Natural killer cell (primary cell): ENCODE measurements at regions not wholly inside any gene's neighbourhood (a gene's known extent, or its start where the extent isn't known, plus 50 kb on each side); places are given as distances from the start of the nearest gene placed in this dataset.
"Not testable (repeated sequence)": the region's sequence is repeated elsewhere in the genome, so short reads cannot be mapped to it uniquely, and the experiment has no call there.

Experiments
- ATAC-seq, 3 donors: fragments of 150-1000 bp in 2 of 3; fragments of 200-7000 bp in 1 of 3; cut with Tn5 transposase; 1 replicate in 1 of 3; 2 replicates in 2 of 3; pipeline ENCODE4 v1.10.0; 2021; ENCODE audit warnings: mild to moderate bottlenecking in 2 of 3, moderate library complexity in 2 of 3
- DNase-seq, 2 donors: peaks; one replicate each; pipeline versions ENCODE4 v3.0.0 to v3.0.0-alpha.2; 2013 to 2021; ENCODE audit warnings: mixed read lengths in 1 of 2
- H3K27ac ChIP-seq: one replicate; pipeline ENCODE4 v1.5.1; 2013; ENCODE audit warnings: mild to moderate bottlenecking, low read length
- H3K27me3 ChIP-seq: one replicate; pipeline ENCODE4 v1.6.1; 2013; ENCODE audit warnings: low read length; ENCODE audit not compliant: control insufficient read depth, insufficient read depth
- H3K36me3 ChIP-seq: one replicate; pipeline ENCODE4 v1.6.1; 2013; ENCODE audit warnings: low read length; ENCODE audit not compliant: control insufficient read depth, insufficient read depth
- H3K4me1 ChIP-seq: one replicate; pipeline ENCODE4 v1.6.1; 2013; ENCODE audit warnings: low read length; ENCODE audit not compliant: control insufficient read depth, insufficient read depth
- H3K4me3 ChIP-seq: one replicate; pipeline ENCODE4 v1.5.1; 2013; ENCODE audit warnings: low read length
- H3K9me3 ChIP-seq: one replicate; pipeline ENCODE4 v1.6.1; 2013; ENCODE audit warnings: low read length; ENCODE audit not compliant: control insufficient read depth, insufficient read depth
- H3K27ac Mint-ChIP-seq, 2 donors: one replicate each; pipeline ENCODE4 v1.8.0; 2022; ENCODE audit warnings: mild to moderate bottlenecking in 2 of 2, mixed read lengths in 2 of 2, moderate library complexity in 1 of 2
- H3K27me3 Mint-ChIP-seq, 2 donors: one replicate each; pipeline ENCODE4 v1.8.0; 2022; ENCODE audit warnings: low read depth in 2 of 2, mixed read lengths in 2 of 2
- H3K36me3 Mint-ChIP-seq: one replicate; pipeline ENCODE4 v1.8.0; 2022; ENCODE audit warnings: mixed read lengths
- H3K4me1 Mint-ChIP-seq, 2 donors: one replicate each; pipeline ENCODE4 v1.8.0; 2022; ENCODE audit warnings: mixed read lengths in 2 of 2
- H3K4me3 Mint-ChIP-seq: one replicate; pipeline ENCODE4 v1.8.0; 2022; ENCODE audit warnings: mild to moderate bottlenecking, moderate library complexity, mixed read lengths
- H3K9me3 Mint-ChIP-seq, 2 donors: one replicate each; pipeline ENCODE4 v1.8.0; 2022; ENCODE audit warnings: mixed read lengths in 2 of 2
- CTCF ChIP-seq: fragments of 200-600 bp; IDR thresholded peaks from one replicate; pipeline ENCODE4 v1.8.0; 2022; ENCODE audit warnings: antibody characterized with exemption
- WGBS: methylation state at CpG from one replicate; pipeline ENCODE4 v1.1.7; 2013; ENCODE audit warnings: missing lambda C conversion rate; ENCODE audit not compliant: insufficient coverage; 5-methylcytosine and 5-hydroxymethylcytosine counted together
- intact Hi-C: fragments of 100-400 bp; cut with micrococcal nuclease; formaldehyde crosslinking; loops from one replicate; pipeline ENCODE4 v1.14.2; 2022

- Mint-ChIP-seq H3K9me3 (peaks cover 22 to 28% of the 10 kb centered on the region in 2 donors), H3K4me1 (no peaks in the 10 kb centered on the region), H3K27me3 (no peaks in the 10 kb centered on the region), H3K36me3 (peaks cover 7% of the 10 kb centered on the region), H3K27ac (no peak overlapping the region), H3K4me3 (no peak overlapping the region)
- H3K27me3 ChIP-seq = no peaks in the 10 kb centered on the region
- TF ChIP-seq CTCF = no peak
- WGBS = 92% methylated on average over 10 of the region's 10 CpGs
- no peak overlapping the region for H3K27ac ChIP-seq
- H3K4me1 ChIP-seq = no peaks in the 10 kb centered on the region
- peaks cover 17% of the 10 kb centered on the region for H3K9me3 ChIP-seq
- no peak for DNase-seq
- H3K4me3 ChIP-seq = no peak overlapping the region
- no peaks in the 10 kb centered on the region for H3K36me3 ChIP-seq
- no peak for ATAC-seq
- intact Hi-C loops = no loop called here
These were observed 863.2 kb downstream of the TRIML1 start for GRCh38 chr4:189002475-189002874.

GRCh38 chr4:189010452-189011217 lies 871.4 kb downstream of the TRIML1 start:
- Mint-ChIP-seq H3K36me3 (peaks cover 10% of the 10 kb centered on the region), H3K9me3 (peaks cover 13 to 27% of the 10 kb centered on the region in 2 donors)
- H3K27ac Mint-ChIP-seq, H3K9me3 ChIP-seq, H3K4me1 ChIP-seq, intact Hi-C loops, H3K4me3 ChIP-seq, H3K36me3 ChIP-seq, H3K4me1 Mint-ChIP-seq, ATAC-seq, H3K4me3 Mint-ChIP-seq, H3K27me3 Mint-ChIP-seq, H3K27me3 ChIP-seq, H3K27ac ChIP-seq, DNase-seq: not testable (repeated sequence)
- WGBS = 85% methylated on average over 19 of the region's 27 CpGs

GRCh38 chr4:189021831-189022230 lies 882.6 kb downstream of the TRIML1 start:
- no peaks in the 10 kb centered on the region for H3K4me1 ChIP-seq
- Mint-ChIP-seq H3K27ac (no peak overlapping the region), H3K4me3 (no peak overlapping the region), H3K4me1 (no peaks in the 10 kb centered on the region), H3K36me3 (no peaks in the 10 kb centered on the region), H3K27me3 (no peaks in the 10 kb centered on the region), H3K9me3 (peaks cover 12 to 13% of the 10 kb centered on the region in 2 donors)
- ATAC-seq (no peak), DNase-seq (no peak)
- no peaks in the 10 kb centered on the region for H3K9me3 ChIP-seq
- no peak for TF ChIP-seq CTCF
- intact Hi-C loops = no loop called here
- H3K27ac ChIP-seq = no peak overlapping the region
- WGBS = 54% methylated on average over 5 of the region's 5 CpGs
- no peaks in the 10 kb centered on the region for H3K27me3 ChIP-seq
- H3K4me3 ChIP-seq = no peak overlapping the region
- no peaks in the 10 kb centered on the region for H3K36me3 ChIP-seq

GRCh38 chr4:189022440-189023035 lies 883.3 kb downstream of the TRIML1 start:
- H3K9me3 Mint-ChIP-seq = peaks cover 12 to 13% of the 10 kb centered on the region in 2 donors
- no peak overlapping the region for H3K27ac ChIP-seq
- H3K36me3 Mint-ChIP-seq = no peaks in the 10 kb centered on the region
- DNase-seq (no peak), ATAC-seq (no peak)
- intact Hi-C loops = no loop called here
- H3K27ac Mint-ChIP-seq = no peak overlapping the region
- H3K4me1 ChIP-seq = no peaks in the 10 kb centered on the region
- WGBS = 80% methylated on average over 3 of the region's 4 CpGs
- H3K27me3 ChIP-seq = no peaks in the 10 kb centered on the region
- no peaks in the 10 kb centered on the region for H3K27me3 Mint-ChIP-seq
- no peak overlapping the region for H3K4me3 ChIP-seq
- no peak overlapping the region for H3K4me3 Mint-ChIP-seq
- H3K4me1 Mint-ChIP-seq = no peaks in the 10 kb centered on the region
- no peaks in the 10 kb centered on the region for H3K36me3 ChIP-seq
- H3K9me3 ChIP-seq = no peaks in the 10 kb centered on the region
- TF ChIP-seq CTCF = no peak
